ENCODE measurements at regions not wholly inside any gene's neighbourhood (a gene's known extent, or its start where the extent isn't known, plus 50 kb on each side); places are given as distances from the start of the nearest gene placed in this dataset.

GRCh38 chr4:128349921-128350320 lies 62.3 kb upstream of the PGRMC2 start:
- Histone ChIP-seq H3K27ac (ENCODE audit: low read depth, low read length) (peak overlapping the region; percentile 24), H3K36me3 (ENCODE audit: insufficient read depth, low read length) (no peaks in the 10 kb centered on the region), H3K27me3 (ENCODE audit: insufficient read depth, low read length) (no peaks in the 10 kb centered on the region), H4K20me1 (ENCODE audit: insufficient read depth, low read length) (no peaks in the 10 kb centered on the region), H3K4me1 (ENCODE audit: insufficient read depth, low read length) (peaks cover 38% of the 10 kb centered on the region), H3K4me3 (ENCODE audit: insufficient read depth, low read length) (no peak overlapping the region), H2AFZ (ENCODE audit: low read length) (no peak overlapping the region), H3K9me3 (ENCODE audit: low read depth, low read length) (no peaks in the 10 kb centered on the region), H3K79me2 (ENCODE audit: insufficient read depth, low read length) (no peaks in the 10 kb centered on the region), H3K4me2 (ENCODE audit: insufficient read depth, low read length) (no peak overlapping the region)
- DNase-seq (ENCODE audit: insufficient read length, low spot score, missing footprints) = no peak
- no peak for TF ChIP-seq CTCF (IDR thresholded peaks at IDR 0.05; ENCODE audit: extremely low read depth, low read depth, low read length)

GRCh38 chr4:128347930-128348660 lies 60.5 kb upstream of the PGRMC2 start:
- Histone ChIP-seq H3K27me3 (ENCODE audit: insufficient read depth, low read length) (no peaks in the 10 kb centered on the region), H2AFZ (ENCODE audit: low read length) (no peak overlapping the region), H3K4me1 (ENCODE audit: insufficient read depth, low read length) (peaks cover 23% of the 10 kb centered on the region), H3K36me3 (ENCODE audit: insufficient read depth, low read length) (no peaks in the 10 kb centered on the region), H3K79me2 (ENCODE audit: insufficient read depth, low read length) (no peaks in the 10 kb centered on the region), H3K4me3 (ENCODE audit: insufficient read depth, low read length) (peak overlapping the region; percentile 14), H3K4me2 (ENCODE audit: insufficient read depth, low read length) (peak overlapping the region; percentile 75), H4K20me1 (ENCODE audit: insufficient read depth, low read length) (no peaks in the 10 kb centered on the region), H3K27ac (ENCODE audit: low read depth, low read length) (peak overlapping the region; percentile 82), H3K9me3 (ENCODE audit: low read depth, low read length) (no peaks in the 10 kb centered on the region)
- DNase-seq (ENCODE audit: insufficient read length, low spot score, missing footprints) = no peak
- TF ChIP-seq CTCF (IDR thresholded peaks at IDR 0.05; ENCODE audit: extremely low read depth, low read depth, low read length) = no peak

- H3K4me3 ChIP-seq (ENCODE audit: insufficient read depth, low read length) = no peak overlapping the region
- H3K79me2 ChIP-seq (ENCODE audit: insufficient read depth, low read length) = no peaks in the 10 kb centered on the region
- peak overlapping the region; percentile 12 for H3K4me2 ChIP-seq (ENCODE audit: insufficient read depth, low read length)
- TF ChIP-seq CTCF (IDR thresholded peaks at IDR 0.05; ENCODE audit: extremely low read depth, low read depth, low read length) = no peak
- H4K20me1 ChIP-seq (ENCODE audit: insufficient read depth, low read length) = no peaks in the 10 kb centered on the region
- no peaks in the 10 kb centered on the region for H3K9me3 ChIP-seq (ENCODE audit: low read depth, low read length)
- no peak for DNase-seq (ENCODE audit: insufficient read length, low spot score, missing footprints)
- H3K36me3 ChIP-seq (ENCODE audit: insufficient read depth, low read length) = no peaks in the 10 kb centered on the region
- peaks cover 23% of the 10 kb centered on the region for H3K4me1 ChIP-seq (ENCODE audit: insufficient read depth, low read length)
- H3K27me3 ChIP-seq (ENCODE audit: insufficient read depth, low read length) = no peaks in the 10 kb centered on the region
- H2AFZ ChIP-seq (ENCODE audit: low read length) = no peak overlapping the region
- peak overlapping the region; percentile 82 for H3K27ac ChIP-seq (ENCODE audit: low read depth, low read length)
Measured at GRCh38 chr4:128347175-128347868, 59.7 kb upstream of the PGRMC2 start.

GRCh38 chr4:128346054-128346716 lies 58.6 kb upstream of the PGRMC2 start:
- Histone ChIP-seq H3K27ac (ENCODE audit: low read depth, low read length) (no peak overlapping the region), H4K20me1 (ENCODE audit: insufficient read depth, low read length) (no peaks in the 10 kb centered on the region), H3K4me3 (ENCODE audit: insufficient read depth, low read length) (no peak overlapping the region), H3K36me3 (ENCODE audit: insufficient read depth, low read length) (no peaks in the 10 kb centered on the region), H2AFZ (ENCODE audit: low read length) (no peak overlapping the region), H3K4me2 (ENCODE audit: insufficient read depth, low read length) (no peak overlapping the region), H3K9me3 (ENCODE audit: low read depth, low read length) (no peaks in the 10 kb centered on the region), H3K27me3 (ENCODE audit: insufficient read depth, low read length) (no peaks in the 10 kb centered on the region), H3K79me2 (ENCODE audit: insufficient read depth, low read length) (no peaks in the 10 kb centered on the region), H3K4me1 (ENCODE audit: insufficient read depth, low read length) (peaks cover 23% of the 10 kb centered on the region)
- no peak for DNase-seq (ENCODE audit: insufficient read length, low spot score, missing footprints)
- no peak for TF ChIP-seq CTCF (IDR thresholded peaks at IDR 0.05; ENCODE audit: extremely low read depth, low read depth, low read length)
